HepG2 (cell line): ENCODE measurements at regions not wholly inside any gene's neighbourhood (a gene's known extent, or its start where the extent isn't known, plus 50 kb on each side); places are given as distances from the start of the nearest gene placed in this dataset.

Experiments used
- ATF7 ChIP-seq, 2 experiments: fragments of 450-650 bp in 1 of 2; sonication (generic) in 1 of 2; formaldehyde crosslinking in 1 of 2; IDR thresholded peaks; 2 replicates each; pipeline versions ENCODE4 v1.4.0 to v1.6.1; 2016 to 2020; ENCODE audit warnings: antibody characterized with exemption in 1 of 2, mild to moderate bottlenecking in 1 of 2, missing genetic modification reagents in 1 of 2
- FOXJ3 ChIP-seq: sonication (generic); formaldehyde crosslinking; IDR thresholded peaks from 2 replicates; pipeline ENCODE4 v1.4.0; 2020; ENCODE audit warnings: missing genetic modification reagents, mild to moderate bottlenecking, borderline replicate concordance
- ISL2 ChIP-seq: sonication (generic); formaldehyde crosslinking; IDR thresholded peaks from 2 replicates; pipeline ENCODE4 v1.5.0; 2020; ENCODE audit warnings: missing genetic modification reagents
- KDM5A ChIP-seq: fragments of 200-600 bp; sonication (generic); IDR thresholded peaks from 2 replicates; pipeline ENCODE4 v1.7.0; 2018; ENCODE audit warnings: antibody characterized with exemption, mild to moderate bottlenecking, low read length, borderline replicate concordance
- KLF9 ChIP-seq: IDR thresholded peaks from 2 replicates; pipeline ENCODE4 v1.6.1; 2016; ENCODE audit warnings: low read depth
- MEIS1 ChIP-seq: sonication (generic); formaldehyde crosslinking; IDR thresholded peaks from 2 replicates; pipeline ENCODE4 v1.9.0; 2021; ENCODE audit warnings: mild to moderate bottlenecking, missing genetic modification reagents, moderate library complexity, borderline replicate concordance
- MXD4 ChIP-seq: IDR thresholded peaks from 2 replicates; pipeline ENCODE4 v1.6.1; 2016; ENCODE audit warnings: mild to moderate bottlenecking, missing biosample characterization, missing genetic modification reagents
- MYC ChIP-seq: sonication (generic); formaldehyde crosslinking; IDR thresholded peaks from 2 replicates; pipeline ENCODE4 v1.9.0; 2021; ENCODE audit warnings: missing genetic modification reagents, borderline replicate concordance
- NFATC3 ChIP-seq: sonication (generic); formaldehyde crosslinking; IDR thresholded peaks from 2 replicates; pipeline ENCODE4 v1.5.1; 2020; ENCODE audit warnings: mild to moderate bottlenecking, missing genetic modification reagents
- PLRG1 ChIP-seq: fragments of 450-650 bp; conservative IDR thresholded peaks from 2 replicates; pipeline ENCODE4 v1.6.1; 2016
- RAD51 ChIP-seq: fragments of 450-650 bp; IDR thresholded peaks from 2 replicates; pipeline ENCODE4 v1.6.1; 2016; ENCODE audit warnings: borderline replicate concordance
- RXRA ChIP-seq: sonication (generic); formaldehyde crosslinking; IDR thresholded peaks from 2 replicates; pipeline ENCODE4 v1.5.1; 2020; ENCODE audit warnings: missing genetic modification reagents
- SNAPC5 ChIP-seq: sonication (generic); formaldehyde crosslinking; IDR thresholded peaks from 2 replicates; pipeline ENCODE4 v1.8.1; 2023; ENCODE audit warnings: mild to moderate bottlenecking, missing genetic modification reagents, borderline replicate concordance
- SOX6 ChIP-seq, 2 experiments: fragments of 450-650 bp in 1 of 2; sonication (generic) in 1 of 2; formaldehyde crosslinking in 1 of 2; IDR thresholded peaks; 2 replicates each; pipeline versions ENCODE4 v1.4.0 to v1.6.1; 2017 to 2020; ENCODE audit warnings: antibody characterized with exemption in 1 of 2, mild to moderate bottlenecking in 1 of 2, missing genetic modification reagents in 1 of 2
- TAF15 ChIP-seq: fragments of 200-400 bp; formaldehyde crosslinking; IDR thresholded peaks from one replicate; pipeline ENCODE4 v1.6.1; 2018; ENCODE audit warnings: mild to moderate bottlenecking, low read depth, low read length; ENCODE audit not compliant: poor library complexity, severe bottlenecking
- TRIM22 ChIP-seq: fragments of 450-650 bp; IDR thresholded peaks from 2 replicates; pipeline ENCODE4 v1.6.1; 2017
- ZMYM2 ChIP-seq: sonication (generic); formaldehyde crosslinking; IDR thresholded peaks from 2 replicates; pipeline ENCODE4 v1.8.0; 2022; ENCODE audit warnings: mild to moderate bottlenecking, missing genetic modification reagents
- ZMYM4 ChIP-seq: sonication (generic); formaldehyde crosslinking; IDR thresholded peaks from 2 replicates; pipeline ENCODE4 v1.8.1; 2023; ENCODE audit warnings: mild to moderate bottlenecking, missing genetic modification reagents
- ZNF282 ChIP-seq: fragments of 450-650 bp; IDR thresholded peaks from 2 replicates; pipeline ENCODE4 v1.6.1; 2018; ENCODE audit not compliant: partially characterized antibody
- ZNF605 ChIP-seq: sonication (generic); formaldehyde crosslinking; IDR thresholded peaks from 2 replicates; pipeline ENCODE4 v1.8.0; 2022; ENCODE audit warnings: mild to moderate bottlenecking, missing genetic modification reagents
- ZNF672 ChIP-seq: sonication (generic); formaldehyde crosslinking; IDR thresholded peaks from 2 replicates; pipeline ENCODE4 v1.8.1; 2022; ENCODE audit warnings: missing genetic modification reagents
- TF ChIP-seq, protein P1 (sequence below): sonication (generic); formaldehyde crosslinking; IDR thresholded peaks from 2 replicates; pipeline ENCODE4 v1.8.1; 2023; ENCODE audit warnings: mild to moderate bottlenecking, inconsistent platforms, moderate library complexity, missing genetic modification reagents, borderline replicate concordance
- TF ChIP-seq, protein P2 (sequence below): sonication (generic); IDR thresholded peaks from 2 replicates; pipeline ENCODE4 v1.6.1; 2016; ENCODE audit warnings: low read depth, borderline replicate concordance
- TF ChIP-seq, protein P3 (sequence below): sonication (generic); formaldehyde crosslinking; IDR thresholded peaks from 2 replicates; pipeline ENCODE4 v1.5.1; 2020; ENCODE audit warnings: mild to moderate bottlenecking, missing genetic modification reagents

- no peak for TF ChIP-seq SOX6 (IDR thresholded peaks at IDR 0.05)
- peak; percentile 52 for TF ChIP-seq SOX6 (CRISPR knock-in tag; IDR thresholded peaks at IDR 0.05)
- no peak for TF ChIP-seq MYC (CRISPR knock-in tag)
- TF ChIP-seq SNAPC5 (CRISPR knock-in tag), result no peak
- TF ChIP-seq KDM5A, result no peak
- TF ChIP-seq, protein P1, sequence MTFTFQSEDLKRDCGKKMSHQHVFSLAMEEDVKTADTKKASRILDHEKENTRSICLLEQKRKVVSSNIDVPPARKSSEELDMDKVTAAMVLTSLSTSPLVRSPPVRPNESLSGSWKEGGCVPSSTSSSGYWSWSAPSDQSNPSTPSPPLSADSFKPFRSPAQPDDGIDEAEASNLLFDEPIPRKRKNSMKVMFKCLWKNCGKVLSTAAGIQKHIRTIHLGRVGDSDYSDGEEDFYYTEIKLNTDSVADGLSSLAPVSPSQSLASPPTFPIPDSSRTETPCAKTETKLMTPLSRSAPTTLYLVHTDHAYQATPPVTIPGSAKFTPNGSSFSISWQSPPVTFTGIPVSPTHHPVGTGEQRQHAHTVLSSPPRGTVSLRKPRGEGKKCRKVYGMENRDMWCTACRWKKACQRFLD (CRISPR knock-in tag), result no peak
- peak; percentile 18; the same call in 1 of the 2 replicates for TF ChIP-seq ISL2 (CRISPR knock-in tag)
- TF ChIP-seq KLF9, result no peak
- TF ChIP-seq ZNF672, result no peak
- no peak for TF ChIP-seq MEIS1
- TF ChIP-seq TAF15, result no peak
- peak; percentile 44; the same call in 1 of the 2 replicates for TF ChIP-seq RXRA (CRISPR knock-in tag)
- no peak for TF ChIP-seq MXD4 (CRISPR knock-in tag)
- no peak for TF ChIP-seq ZNF605 (CRISPR knock-in tag)
- TF ChIP-seq, protein P2, sequence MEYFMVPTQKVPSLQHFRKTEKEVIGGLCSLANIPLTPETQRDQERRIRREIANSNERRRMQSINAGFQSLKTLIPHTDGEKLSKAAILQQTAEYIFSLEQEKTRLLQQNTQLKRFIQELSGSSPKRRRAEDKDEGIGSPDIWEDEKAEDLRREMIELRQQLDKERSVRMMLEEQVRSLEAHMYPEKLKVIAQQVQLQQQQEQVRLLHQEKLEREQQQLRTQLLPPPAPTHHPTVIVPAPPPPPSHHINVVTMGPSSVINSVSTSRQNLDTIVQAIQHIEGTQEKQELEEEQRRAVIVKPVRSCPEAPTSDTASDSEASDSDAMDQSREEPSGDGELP, result peak; percentile 50; the same call in 1 of the 2 replicates
- no peak for TF ChIP-seq ZMYM2
- no peak for TF ChIP-seq ATF7 (IDR thresholded peaks at IDR 0.05)
- no peak for TF ChIP-seq ATF7 (CRISPR knock-in tag; IDR thresholded peaks at IDR 0.05)
- TF ChIP-seq TRIM22, result no peak
- no peak for TF ChIP-seq FOXJ3 (CRISPR knock-in tag)
- TF ChIP-seq ZMYM4, result peak; percentile 49
- TF ChIP-seq ZNF282, result no peak
- TF ChIP-seq, protein P3, sequence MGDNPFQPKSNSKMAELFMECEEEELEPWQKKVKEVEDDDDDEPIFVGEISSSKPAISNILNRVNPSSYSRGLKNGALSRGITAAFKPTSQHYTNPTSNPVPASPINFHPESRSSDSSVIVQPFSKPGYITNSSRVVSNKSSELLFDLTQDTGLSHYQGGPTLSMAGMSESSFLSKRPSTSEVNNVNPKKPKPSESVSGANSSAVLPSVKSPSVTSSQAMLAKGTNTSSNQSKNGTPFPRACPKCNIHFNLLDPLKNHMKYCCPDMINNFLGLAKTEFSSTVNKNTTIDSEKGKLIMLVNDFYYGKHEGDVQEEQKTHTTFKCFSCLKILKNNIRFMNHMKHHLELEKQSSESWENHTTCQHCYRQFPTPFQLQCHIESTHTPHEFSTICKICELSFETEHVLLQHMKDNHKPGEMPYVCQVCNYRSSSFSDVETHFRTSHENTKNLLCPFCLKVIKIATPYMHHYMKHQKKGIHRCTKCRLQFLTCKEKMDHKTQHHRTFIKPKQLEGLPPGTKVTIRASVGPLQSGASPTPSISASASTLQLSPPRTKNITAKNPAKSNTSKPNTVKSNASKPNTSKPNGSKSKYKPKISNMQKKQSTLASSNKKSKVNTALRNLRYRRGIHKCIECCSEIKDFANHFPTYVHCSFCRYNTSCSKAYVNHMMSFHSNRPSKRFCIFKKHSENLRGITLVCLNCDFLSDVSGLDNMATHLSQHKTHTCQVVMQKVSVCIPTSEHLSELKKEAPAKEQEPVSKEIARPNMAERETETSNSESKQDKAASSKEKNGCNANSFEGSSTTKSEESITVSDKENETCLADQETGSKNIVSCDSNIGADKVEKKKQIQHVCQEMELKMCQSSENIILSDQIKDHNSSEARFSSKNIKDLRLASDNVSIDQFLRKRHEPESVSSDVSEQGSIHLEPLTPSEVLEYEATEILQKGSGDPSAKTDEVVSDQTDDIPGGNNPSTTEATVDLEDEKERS, result no peak
- no peak for TF ChIP-seq RAD51
- TF ChIP-seq PLRG1, result no peak
- no peak for TF ChIP-seq NFATC3
These were observed 172.5 kb upstream of the CPEB2 start (continued) for GRCh38 chr4:14829795-14830194.
